Stimulated activated CD8-positive, alpha-beta memory T cell treated with anti-CD3 and anti-CD28 coated beads, Interleukin-7, amount 100 ng/mL, for 1 hour (primary cell): ENCODE measurements at regions not wholly inside any gene's neighbourhood (a gene's known extent, or its start where the extent isn't known, plus 50 kb on each side); places are given as distances from the start of the nearest gene placed in this dataset.
"Not testable (repeated sequence)": the region's sequence is repeated elsewhere in the genome, so short reads cannot be mapped to it uniquely, and the experiment has no call there.

ENCODE experiments used
- DNase-seq, 2 donors: peaks; one replicate each; pipeline ENCODE4 v3.0.0-alpha.2; 2020; ENCODE audit warnings: low read depth in 2 of 2

- DNase-seq = no peak
Measured at GRCh38 chr18:78873926-78874500, 105.6 kb upstream of the SALL3 start.

GRCh38 chr18:78875016-78875777 lies 104.4 kb upstream of the SALL3 start:
- DNase-seq = no peak

GRCh38 chr18:78875778-78876650 lies 103.6 kb upstream of the SALL3 start:
- no peak for DNase-seq

GRCh38 chr18:78876868-78877267 lies 102.8 kb upstream of the SALL3 start:
- DNase-seq = no peak

- no peak for DNase-seq
Measured at GRCh38 chr18:78878335-78878734, 101.3 kb upstream of the SALL3 start.

- not testable (repeated sequence) for DNase-seq
Measured at GRCh38 chr18:78879072-78879883, 100.3 kb upstream of the SALL3 start.

GRCh38 chr18:78882585-78882984 lies 97.0 kb upstream of the SALL3 start:
- no peak for DNase-seq

- DNase-seq = no peak
Measured at GRCh38 chr18:78883501-78883900, 96.1 kb upstream of the SALL3 start.

GRCh38 chr18:78884502-78884901 lies 95.1 kb upstream of the SALL3 start:
- no peak for DNase-seq

- DNase-seq = no peak
Measured at GRCh38 chr18:78889250-78889649, 90.4 kb upstream of the SALL3 start.

GRCh38 chr18:78890388-78890787 lies 89.2 kb upstream of the SALL3 start:
- DNase-seq = no peak

- DNase-seq = no peak
Measured at GRCh38 chr18:78891185-78891762, 88.3 kb upstream of the SALL3 start.

- no peak for DNase-seq
Measured at GRCh38 chr18:78892177-78892576, 87.4 kb upstream of the SALL3 start.

GRCh38 chr18:78892721-78893120 lies 86.9 kb upstream of the SALL3 start:
- no peak for DNase-seq

- DNase-seq = no peak
Measured at GRCh38 chr18:78893281-78894032, 86.2 kb upstream of the SALL3 start.

GRCh38 chr18:78894033-78894305 lies 85.6 kb upstream of the SALL3 start:
- DNase-seq = no peak

- no peak for DNase-seq
Measured at GRCh38 chr18:78895207-78896001, 84.2 kb upstream of the SALL3 start.

GRCh38 chr18:78896111-78896905 lies 83.3 kb upstream of the SALL3 start:
- DNase-seq = no peak

GRCh38 chr18:78898066-78898465 lies 81.6 kb upstream of the SALL3 start:
- DNase-seq = no peak
